ENCODE measurements at regions not wholly inside any gene's neighbourhood (a gene's known extent, or its start where the extent isn't known, plus 50 kb on each side); places are given as distances from the start of the nearest gene placed in this dataset.
"Not testable (repeated sequence)": the region's sequence is repeated elsewhere in the genome, so short reads cannot be mapped to it uniquely, and the experiment has no call there.

- no peak for DNase-seq
Observed at GRCh38 chr10:121242741-121243608, 355.3 kb downstream of the FGFR2 start.

GRCh38 chr10:121243609-121244241 is 354.5 kb downstream of the FGFR2 start:
- DNase-seq, result no peak

GRCh38 chr10:121244818-121245217 is 353.4 kb downstream of the FGFR2 start:
- DNase-seq, result peak; percentile 34

- no peak for DNase-seq
Observed at GRCh38 chr10:121245754-121246153, 352.5 kb downstream of the FGFR2 start.

- DNase-seq, result no peak
Observed at GRCh38 chr10:121248266-121248665, 350.0 kb downstream of the FGFR2 start.

- no peak for DNase-seq
Observed at GRCh38 chr10:121250995-121251764, 347.1 kb downstream of the FGFR2 start.

- no peak for DNase-seq
Observed at GRCh38 chr10:121252756-121253155, 345.5 kb downstream of the FGFR2 start.

GRCh38 chr10:121260377-121260776 is 337.9 kb downstream of the FGFR2 start:
- no peak for DNase-seq

GRCh38 chr10:121261665-121262064 is 336.6 kb downstream of the FGFR2 start:
- no peak for DNase-seq

GRCh38 chr10:121262774-121263430 is 335.3 kb downstream of the FGFR2 start:
- DNase-seq, result no peak

GRCh38 chr10:121263431-121263783 is 334.8 kb downstream of the FGFR2 start:
- no peak for DNase-seq

GRCh38 chr10:121265360-121266123 is 332.7 kb downstream of the FGFR2 start:
- no peak for DNase-seq

GRCh38 chr10:121266370-121266769 is 331.9 kb downstream of the FGFR2 start:
- DNase-seq, result no peak

- no peak for DNase-seq
Observed at GRCh38 chr10:121267236-121268003, 330.8 kb downstream of the FGFR2 start.

- no peak for DNase-seq
Observed at GRCh38 chr10:121268363-121268762, 329.9 kb downstream of the FGFR2 start.

- DNase-seq, result no peak
Observed at GRCh38 chr10:121268863-121269432, 329.3 kb downstream of the FGFR2 start.

GRCh38 chr10:121270906-121271305 is 327.3 kb downstream of the FGFR2 start:
- no peak for DNase-seq

GRCh38 chr10:121276046-121276445 is 322.2 kb downstream of the FGFR2 start:
- DNase-seq, result no peak

GRCh38 chr10:121276822-121277221 is 321.4 kb downstream of the FGFR2 start:
- no peak for DNase-seq

GRCh38 chr10:121278386-121278785 is 319.9 kb downstream of the FGFR2 start:
- DNase-seq, result not testable (repeated sequence)

GRCh38 chr10:121281576-121281975 is 316.7 kb downstream of the FGFR2 start:
- DNase-seq, result no peak

All from activated CD4-positive, alpha-beta T cell treated with anti-CD3 and anti-CD28 coated beads, Interleukin-10, Interleukin-2, amounts not matched to agents 100 ng/mL and 50 ng/mL, durations not matched to agents 16 hours and 8 hours (primary cell).